Hematopoietic multipotent progenitor cell treated with erythropoietin and hydrocortisone succinate and interleukin-3 and kit ligand, for 15 days (in vitro differentiated cells): ENCODE measurements at regions not wholly inside any gene's neighbourhood (a gene's known extent, or its start where the extent isn't known, plus 50 kb on each side); places are given as distances from the start of the nearest gene placed in this dataset.
"Not testable (repeated sequence)": the region's sequence is repeated elsewhere in the genome, so short reads cannot be mapped to it uniquely, and the experiment has no call there.

Experiments
- DNase-seq: peaks from one replicate; pipeline ENCODE4 v3.0.0-alpha.2; 2015; ENCODE audit warnings: low spot score

- no peak for DNase-seq
These were observed 501.3 kb upstream of the AADAT start for GRCh38 chr4:170591076-170591475.

- DNase-seq: no peak
These were observed 499.9 kb upstream of the AADAT start for GRCh38 chr4:170589597-170590191.

- no peak for DNase-seq
These were observed 492.2 kb upstream of the AADAT start for GRCh38 chr4:170581969-170582368.

GRCh38 chr4:170581322-170581721 lies 491.6 kb upstream of the AADAT start:
- DNase-seq: no peak

- no peak for DNase-seq
These were observed 490.9 kb upstream of the AADAT start for GRCh38 chr4:170580651-170581050.

GRCh38 chr4:170538821-170539473 lies 449.2 kb upstream of the AADAT start:
- no peak for DNase-seq

GRCh38 chr4:170529748-170530722 lies 440.3 kb upstream of the AADAT start:
- DNase-seq: no peak

- DNase-seq: no peak
These were observed 436.7 kb upstream of the AADAT start for GRCh38 chr4:170526471-170526870.

GRCh38 chr4:170522427-170522970 lies 432.7 kb upstream of the AADAT start:
- DNase-seq: no peak

GRCh38 chr4:170497689-170498088 lies 407.9 kb upstream of the AADAT start:
- DNase-seq: no peak

- DNase-seq: no peak
These were observed 407.4 kb upstream of the AADAT start for GRCh38 chr4:170497112-170497511.

GRCh38 chr4:170491981-170492380 lies 402.2 kb upstream of the AADAT start:
- no peak for DNase-seq

- no peak for DNase-seq
These were observed 386.6 kb upstream of the AADAT start for GRCh38 chr4:170476351-170476750.

GRCh38 chr4:170465429-170465828 lies 375.7 kb upstream of the AADAT start:
- no peak for DNase-seq

GRCh38 chr4:170464614-170465197 lies 374.9 kb upstream of the AADAT start:
- no peak for DNase-seq

- DNase-seq: no peak
These were observed 357.0 kb upstream of the AADAT start for GRCh38 chr4:170446782-170447181.

GRCh38 chr4:170441146-170441545 lies 351.4 kb upstream of the AADAT start:
- DNase-seq: not testable (repeated sequence)

- DNase-seq: no peak
These were observed 339.2 kb upstream of the AADAT start for GRCh38 chr4:170428929-170429328.

- DNase-seq: no peak
These were observed 335.9 kb upstream of the AADAT start for GRCh38 chr4:170425521-170426143.

- no peak for DNase-seq
These were observed 335.3 kb upstream of the AADAT start for GRCh38 chr4:170425040-170425439.

- no peak for DNase-seq
These were observed 333.4 kb upstream of the AADAT start for GRCh38 chr4:170423137-170423536.

GRCh38 chr4:170420255-170420693 lies 330.5 kb upstream of the AADAT start:
- DNase-seq: no peak
